ENCODE measurements at regions not wholly inside any gene's neighbourhood (a gene's known extent, or its start where the extent isn't known, plus 50 kb on each side); places are given as distances from the start of the nearest gene placed in this dataset.

GRCh38 chr6:105875974-105876640, 210.0 kb upstream of the PRDM1 start:
- peaks cover 4 to 7% of the 10 kb centered on the region in 2 experiments for H3K27me3 ChIP-seq (ENCODE audit: control insufficient read depth in 1 of 2, insufficient read depth in 2 of 2, low read length in 2 of 2)
- no peaks in the 10 kb centered on the region for H3K9me3 Mint-ChIP-seq
- no peak overlapping the region for H3K4me3 Mint-ChIP-seq
- intact Hi-C loops (cut with DNase I, micrococcal nuclease), result no loop called here
- POLR2A ChIA-PET, result no interaction called here
- DNase-seq (no peak), ATAC-seq (ENCODE audit: poor library complexity) (no peak)
- H3K9me3 ChIP-seq (ENCODE audit: control insufficient read depth in 1 of 2, insufficient read depth in 1 of 2, low read length in 2 of 2), result no peaks in the 10 kb centered on the region
- H3K36me3 Mint-ChIP-seq (ENCODE audit: low read depth), result no peaks in the 10 kb centered on the region
- CTCF ChIA-PET, result no interaction called here
- H3K27me3 Mint-ChIP-seq, result peaks cover 45% of the 10 kb centered on the region
- H3K4me3 ChIP-seq (ENCODE audit: low read length), result no peak overlapping the region
- peaks cover 4% of the 10 kb centered on the region for H3K4me1 ChIP-seq (ENCODE audit: insufficient read depth, low read length)
- no peak overlapping the region for H3K27ac Mint-ChIP-seq
- no peaks in the 10 kb centered on the region for H3K36me3 ChIP-seq (ENCODE audit: insufficient read depth, low read length)
- H3K27ac ChIP-seq (ENCODE audit: low read depth in 1 of 2, low read length in 2 of 2), result no peak overlapping the region
- TF ChIP-seq CTCF (IDR thresholded peaks at IDR 0.05), result no peak
- H3K4me1 Mint-ChIP-seq (ENCODE audit: low read depth), result peaks cover 9% of the 10 kb centered on the region

DNA sequence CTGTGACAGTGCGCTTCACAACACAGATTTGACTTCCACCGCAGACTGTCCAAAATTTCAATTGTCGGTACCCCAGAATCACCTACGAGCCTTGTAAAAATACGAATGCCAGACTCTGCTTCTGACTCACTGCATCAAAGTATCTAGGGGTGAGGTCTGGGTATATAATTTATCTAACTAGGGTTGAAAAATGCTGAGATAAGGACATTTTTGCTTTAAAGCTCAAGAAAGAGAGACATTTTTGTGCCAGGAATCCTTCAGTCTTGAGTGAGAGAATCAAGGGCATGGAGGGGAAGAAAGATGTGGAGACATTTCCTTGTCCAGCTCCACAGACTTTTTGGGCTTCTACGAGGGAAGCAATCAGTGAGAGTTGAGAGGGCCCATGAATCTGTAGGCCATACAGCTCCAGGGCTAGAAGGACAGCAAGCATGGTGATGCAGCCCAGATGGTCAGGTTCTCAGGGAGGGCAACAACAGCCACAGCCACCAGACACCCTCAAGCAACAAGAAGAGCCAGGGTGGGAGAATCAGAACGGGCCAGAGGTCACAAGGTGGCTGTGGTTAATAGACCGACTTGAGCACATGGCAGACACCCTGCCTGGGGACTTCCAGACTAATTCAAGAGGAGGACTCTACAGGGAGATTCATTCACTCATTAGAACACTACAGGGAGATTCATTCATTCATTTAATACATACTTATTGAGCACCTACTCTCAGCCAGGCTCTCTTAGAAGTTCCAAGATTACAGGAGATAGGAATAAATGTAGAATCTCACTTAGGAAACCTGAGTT, 211.1 kb upstream of the PRDM1 start:
- peaks cover 34% of the 10 kb centered on the region for H3K27me3 Mint-ChIP-seq
- no peak for DNase-seq
- ATAC-seq (ENCODE audit: poor library complexity), result no peak
- intact Hi-C loops (cut with DNase I, micrococcal nuclease), result no loop called here
- no peak overlapping the region for H3K27ac Mint-ChIP-seq
- no peaks in the 10 kb centered on the region for H3K4me1 ChIP-seq (ENCODE audit: insufficient read depth, low read length)
- no peaks in the 10 kb centered on the region for H3K36me3 Mint-ChIP-seq (ENCODE audit: low read depth)
- no peaks in the 10 kb centered on the region for H3K9me3 ChIP-seq (ENCODE audit: control insufficient read depth in 1 of 2, insufficient read depth in 1 of 2, low read length in 2 of 2)
- CTCF ChIA-PET, result no interaction called here
- no peak overlapping the region for H3K4me3 ChIP-seq (ENCODE audit: low read length)
- no peak overlapping the region for H3K4me3 Mint-ChIP-seq
- H3K4me1 Mint-ChIP-seq (ENCODE audit: low read depth), result peaks cover 3% of the 10 kb centered on the region
- no peaks in the 10 kb centered on the region for H3K36me3 ChIP-seq (ENCODE audit: insufficient read depth, low read length)
- H3K27me3 ChIP-seq (ENCODE audit: control insufficient read depth in 1 of 2, insufficient read depth in 2 of 2, low read length in 2 of 2), result peaks cover 2 to 4% of the 10 kb centered on the region in 2 experiments
- H3K27ac ChIP-seq (ENCODE audit: low read depth in 1 of 2, low read length in 2 of 2), result no peak overlapping the region
- TF ChIP-seq CTCF (IDR thresholded peaks at IDR 0.05), result no peak
- H3K9me3 Mint-ChIP-seq, result no peaks in the 10 kb centered on the region
- POLR2A ChIA-PET, result no interaction called here

- no peak for DNase-seq
- no peak overlapping the region for H3K27ac ChIP-seq (ENCODE audit: low read depth in 1 of 2, low read length in 2 of 2)
- Mint-ChIP-seq H3K4me3 (no peak overlapping the region), H3K36me3 (ENCODE audit: low read depth) (no peaks in the 10 kb centered on the region), H3K4me1 (ENCODE audit: low read depth) (no peaks in the 10 kb centered on the region), H3K27ac (no peak overlapping the region), H3K9me3 (no peaks in the 10 kb centered on the region), H3K27me3 (peaks cover 25% of the 10 kb centered on the region)
- CTCF ChIA-PET, result no interaction called here
- no peak for TF ChIP-seq CTCF (IDR thresholded peaks at IDR 0.05)
- ATAC-seq (ENCODE audit: poor library complexity), result no peak
- intact Hi-C loops (cut with DNase I, micrococcal nuclease), result no loop called here
- no peaks in the 10 kb centered on the region for H3K9me3 ChIP-seq (ENCODE audit: control insufficient read depth in 1 of 2, insufficient read depth in 1 of 2, low read length in 2 of 2)
- POLR2A ChIA-PET, result no interaction called here
- no peaks in the 10 kb centered on the region for H3K4me1 ChIP-seq (ENCODE audit: insufficient read depth, low read length)
- H3K4me3 ChIP-seq (ENCODE audit: low read length), result no peak overlapping the region
- no peaks in the 10 kb centered on the region for H3K36me3 ChIP-seq (ENCODE audit: insufficient read depth, low read length)
- peaks cover 0 to 4% of the 10 kb centered on the region in 2 experiments for H3K27me3 ChIP-seq (ENCODE audit: control insufficient read depth in 1 of 2, insufficient read depth in 2 of 2, low read length in 2 of 2)
These were observed 212.3 kb upstream of the PRDM1 start for GRCh38 chr6:105873799-105874198.
